Large intestine (tissue), 3 donors: ENCODE measurements at regions not wholly inside any gene's neighbourhood (a gene's known extent, or its start where the extent isn't known, plus 50 kb on each side); places are given as distances from the start of the nearest gene placed in this dataset.
"Not testable (repeated sequence)": the region's sequence is repeated elsewhere in the genome, so short reads cannot be mapped to it uniquely, and the experiment has no call there.

Source experiments
- DNase-seq, 2 donors: peaks; one replicate each; pipeline versions ENCODE4 v3.0.0 to v3.0.0-alpha.2; 2013
- H3K27ac ChIP-seq: one replicate; pipeline ENCODE4 v1.5.1; 2013; ENCODE audit warnings: low read length
- H3K27me3 ChIP-seq: 2 replicates; pipeline ENCODE4 v1.6.1; 2013; ENCODE audit warnings: low read length; ENCODE audit not compliant: control insufficient read depth, insufficient read depth
- H3K36me3 ChIP-seq: 2 replicates; pipeline ENCODE4 v1.6.1; 2013; ENCODE audit warnings: low read length; ENCODE audit not compliant: control insufficient read depth, insufficient read depth
- H3K4me1 ChIP-seq: one replicate; pipeline ENCODE4 v1.6.1; 2013; ENCODE audit warnings: low read length; ENCODE audit not compliant: control insufficient read depth, insufficient read depth
- H3K4me3 ChIP-seq: one replicate; pipeline ENCODE4 v1.5.1; 2013; ENCODE audit warnings: low read length
- H3K9me3 ChIP-seq: one replicate; pipeline ENCODE4 v1.6.1; 2013; ENCODE audit warnings: mild to moderate bottlenecking, low read depth, low read length, moderate library complexity; ENCODE audit not compliant: control insufficient read depth
- WGBS: methylation state at CpG from one replicate; pipeline ENCODE4 v1.1.5; 2013; ENCODE audit warnings: low lambda C conversion rate; ENCODE audit not compliant: insufficient coverage; 5-methylcytosine and 5-hydroxymethylcytosine counted together

DNA sequence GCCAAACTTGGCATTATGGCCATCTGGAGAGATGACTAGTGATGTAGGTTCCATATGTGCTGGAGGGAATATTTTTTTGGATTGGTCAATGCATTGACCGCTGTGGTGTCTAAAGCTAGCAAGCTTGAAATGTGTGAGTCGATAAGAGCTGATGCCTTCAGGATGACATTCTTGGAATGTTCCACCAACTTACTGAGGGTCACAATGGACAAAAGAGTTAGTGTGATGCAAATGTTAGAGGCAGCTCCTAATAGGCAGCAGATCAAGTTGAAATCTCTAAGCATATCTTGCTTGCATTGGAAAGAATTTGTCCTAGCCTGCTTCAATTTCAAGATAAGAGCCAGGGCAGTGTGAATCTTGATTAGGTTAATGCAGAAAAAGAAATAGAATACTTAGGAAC lies 210.4 kb upstream of the AFF2 start:
- no peaks in the 10 kb centered on the region for H3K27me3 ChIP-seq
- H3K9me3 ChIP-seq: no peaks in the 10 kb centered on the region
- H3K4me3 ChIP-seq: no peak overlapping the region
- H3K4me1 ChIP-seq: no peaks in the 10 kb centered on the region
- H3K36me3 ChIP-seq: no peaks in the 10 kb centered on the region
- no CpG with 5 or more reads among the region's 2 CpGs for WGBS
- no peak overlapping the region for H3K27ac ChIP-seq
- DNase-seq: no peak

DNA sequence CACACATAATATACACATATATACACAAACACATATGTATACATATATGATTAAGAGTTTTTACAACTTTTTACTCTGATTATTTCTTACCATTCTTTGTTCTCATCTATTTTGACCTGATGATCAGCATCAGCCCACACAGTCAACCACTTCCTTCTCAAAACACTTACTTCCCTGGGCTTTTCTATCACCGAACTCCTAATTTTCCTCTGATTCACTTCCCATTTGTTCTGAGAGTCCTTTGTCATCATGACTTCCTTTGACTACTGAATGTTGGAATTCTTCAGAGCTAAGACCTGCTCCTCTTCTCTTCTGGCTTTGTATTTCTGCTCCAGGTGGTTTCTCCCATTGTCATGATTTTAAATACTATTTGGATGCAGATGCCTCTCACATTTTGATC lies 209.5 kb upstream of the AFF2 start:
- Histone ChIP-seq H3K4me3 (no peak overlapping the region), H3K4me1 (no peaks in the 10 kb centered on the region), H3K9me3 (no peaks in the 10 kb centered on the region), H3K36me3 (no peaks in the 10 kb centered on the region), H3K27me3 (no peaks in the 10 kb centered on the region), H3K27ac (no peak overlapping the region)
- DNase-seq: no peak
- no CpG with 5 or more reads among the region's 1 CpG for WGBS

GRCh38 chrX:148298737-148299136 lies 201.7 kb upstream of the AFF2 start:
- WGBS: no CpG with 5 or more reads among the region's 2 CpGs
- no peaks in the 10 kb centered on the region for H3K4me1 ChIP-seq
- no peak overlapping the region for H3K4me3 ChIP-seq
- H3K9me3 ChIP-seq: no peaks in the 10 kb centered on the region
- no peak overlapping the region for H3K27ac ChIP-seq
- no peak for DNase-seq
- H3K36me3 ChIP-seq: no peaks in the 10 kb centered on the region
- H3K27me3 ChIP-seq: no peaks in the 10 kb centered on the region

GRCh38 chrX:148305214-148305613 lies 195.2 kb upstream of the AFF2 start:
- not testable (repeated sequence) for DNase-seq, H3K27ac ChIP-seq, H3K36me3 ChIP-seq, H3K4me1 ChIP-seq, H3K27me3 ChIP-seq, H3K4me3 ChIP-seq, H3K9me3 ChIP-seq
- WGBS: no CpG with 5 or more reads among the region's 9 CpGs

- Histone ChIP-seq H3K27ac (no peak overlapping the region), H3K27me3 (no peaks in the 10 kb centered on the region), H3K4me3 (no peak overlapping the region), H3K9me3 (no peaks in the 10 kb centered on the region), H3K4me1 (no peaks in the 10 kb centered on the region), H3K36me3 (no peaks in the 10 kb centered on the region)
- no CpG with 5 or more reads among the region's 3 CpGs for WGBS
- DNase-seq: no peak
Observed at GRCh38 chrX:148309413-148309812, 191.0 kb upstream of the AFF2 start.

DNA sequence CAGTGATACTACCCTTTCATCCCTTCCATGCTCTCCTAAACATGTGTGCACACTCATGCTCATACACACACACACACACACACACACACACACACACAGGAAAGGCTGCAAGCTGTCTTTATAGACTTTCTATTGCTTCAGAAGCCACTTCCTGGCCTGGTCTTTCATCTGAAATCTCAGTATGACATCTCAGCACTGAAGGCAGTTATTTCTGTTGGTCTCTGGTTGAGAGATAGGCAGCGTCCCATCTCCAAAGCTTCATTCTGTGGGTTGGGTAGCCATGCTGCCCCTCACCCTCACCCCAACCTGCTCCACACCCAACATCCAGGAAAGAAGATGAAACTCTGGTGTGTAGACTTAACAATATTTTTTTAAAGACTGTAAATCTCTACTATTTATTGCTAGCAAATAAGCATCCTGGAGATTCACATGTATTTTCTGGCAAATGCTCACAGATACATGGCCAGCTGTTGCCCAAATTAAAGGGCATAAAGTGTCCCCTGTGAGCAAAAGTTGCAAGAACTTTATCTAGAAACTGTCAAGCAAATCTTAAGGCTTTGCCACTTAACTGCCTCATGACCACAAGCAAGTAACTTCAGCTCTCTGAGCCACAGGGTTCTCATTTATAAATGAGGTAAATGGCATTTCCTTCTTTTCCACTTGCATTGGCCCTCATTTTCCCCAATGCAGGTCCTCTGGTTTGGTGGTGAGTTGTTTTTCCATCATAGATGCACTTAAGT lies 189.8 kb upstream of the AFF2 start:
- no peak overlapping the region for H3K27ac ChIP-seq
- no peak for DNase-seq

GRCh38 chrX:148311544-148311943 lies 188.9 kb upstream of the AFF2 start:
- Histone ChIP-seq H3K9me3 (peaks cover 3% of the 10 kb centered on the region), H3K27me3 (no peaks in the 10 kb centered on the region), H3K27ac (no peak overlapping the region), H3K4me1 (no peaks in the 10 kb centered on the region), H3K36me3 (no peaks in the 10 kb centered on the region), H3K4me3 (no peak overlapping the region)
- no peak for DNase-seq

More for the DNA sequence above, 189.8 kb upstream of the AFF2 start:
- Histone ChIP-seq H3K36me3 (no peaks in the 10 kb centered on the region), H3K9me3 (no peaks in the 10 kb centered on the region), H3K27me3 (no peaks in the 10 kb centered on the region), H3K4me3 (no peak overlapping the region), H3K4me1 (no peaks in the 10 kb centered on the region)
- WGBS: no CpG with 5 or more reads among the region's 1 CpG

GRCh38 chrX:148314876-148315275 lies 185.5 kb upstream of the AFF2 start:
- no peak for DNase-seq
- Histone ChIP-seq H3K9me3 (peaks cover 3% of the 10 kb centered on the region), H3K27me3 (no peaks in the 10 kb centered on the region), H3K4me3 (no peak overlapping the region), H3K27ac (no peak overlapping the region), H3K4me1 (no peaks in the 10 kb centered on the region), H3K36me3 (no peaks in the 10 kb centered on the region)
- WGBS: no CpG with 5 or more reads among the region's 1 CpG

GRCh38 chrX:148316446-148316845 lies 184.0 kb upstream of the AFF2 start:
- Histone ChIP-seq H3K4me3 (no peak overlapping the region), H3K4me1 (no peaks in the 10 kb centered on the region), H3K27ac (no peak overlapping the region), H3K27me3 (no peaks in the 10 kb centered on the region), H3K36me3 (no peaks in the 10 kb centered on the region), H3K9me3 (peaks cover 3% of the 10 kb centered on the region)
- no peak for DNase-seq
- no CpG with 5 or more reads among the region's 1 CpG for WGBS

DNA sequence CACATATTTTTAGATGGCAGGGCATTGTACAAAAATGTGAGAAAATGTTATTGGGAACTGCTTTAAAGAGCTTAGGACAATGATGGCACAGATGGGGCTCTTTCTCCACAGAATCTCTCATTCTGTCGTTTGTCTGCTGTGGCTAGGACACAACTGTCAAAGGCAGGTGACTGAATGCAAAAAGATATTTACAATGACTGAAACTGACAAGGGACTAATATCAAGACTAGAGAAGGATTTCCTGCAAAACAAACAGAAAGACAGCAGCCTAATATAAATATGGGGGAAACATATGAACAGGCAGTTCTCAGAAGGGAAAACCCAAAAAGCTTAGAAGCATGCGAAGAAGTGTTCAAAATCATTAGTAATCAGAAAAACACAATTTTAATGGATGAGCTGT lies 177.5 kb upstream of the AFF2 start:
- no CpG with 5 or more reads among the region's 2 CpGs for WGBS
- no peak overlapping the region for H3K27ac ChIP-seq
- H3K36me3 ChIP-seq: no peaks in the 10 kb centered on the region
- no peaks in the 10 kb centered on the region for H3K9me3 ChIP-seq
- H3K27me3 ChIP-seq: no peaks in the 10 kb centered on the region
- DNase-seq: no peak
- no peaks in the 10 kb centered on the region for H3K4me1 ChIP-seq
- H3K4me3 ChIP-seq: no peak overlapping the region

DNA sequence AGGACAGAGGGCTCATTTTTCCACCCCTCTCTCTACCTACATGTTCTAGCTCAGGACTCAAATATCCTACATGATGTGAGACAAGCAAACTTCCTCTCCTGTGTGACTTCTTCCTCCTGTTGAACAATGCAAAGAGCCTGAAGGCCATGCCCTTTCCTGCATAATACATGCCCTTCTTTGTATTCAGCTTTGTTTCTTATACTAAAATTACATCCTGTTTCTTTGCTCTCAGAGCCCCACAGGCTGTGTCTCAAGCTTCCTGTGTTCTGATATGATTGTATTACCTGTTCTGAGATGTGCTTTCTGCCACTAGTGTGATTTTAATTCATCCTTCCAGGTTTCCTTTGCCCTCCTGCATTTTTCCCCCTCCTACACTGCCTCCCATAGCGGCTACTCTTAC lies 166.4 kb upstream of the AFF2 start:
- H3K4me1 ChIP-seq: no peaks in the 10 kb centered on the region

More for the DNA sequence above, 166.4 kb upstream of the AFF2 start:
- no peaks in the 10 kb centered on the region for H3K36me3 ChIP-seq
- no peak overlapping the region for H3K4me3 ChIP-seq
- H3K9me3 ChIP-seq: no peaks in the 10 kb centered on the region
- peak in 1 of 2 donors; percentile 0 for DNase-seq
- 50% methylated on average over 1 of the region's 1 CpG for WGBS
- no peak overlapping the region for H3K27ac ChIP-seq
- H3K27me3 ChIP-seq: no peaks in the 10 kb centered on the region
